ENCODE measurements at regions not wholly inside any gene's neighbourhood (a gene's known extent, or its start where the extent isn't known, plus 50 kb on each side); places are given as distances from the start of the nearest gene placed in this dataset.

DNA sequence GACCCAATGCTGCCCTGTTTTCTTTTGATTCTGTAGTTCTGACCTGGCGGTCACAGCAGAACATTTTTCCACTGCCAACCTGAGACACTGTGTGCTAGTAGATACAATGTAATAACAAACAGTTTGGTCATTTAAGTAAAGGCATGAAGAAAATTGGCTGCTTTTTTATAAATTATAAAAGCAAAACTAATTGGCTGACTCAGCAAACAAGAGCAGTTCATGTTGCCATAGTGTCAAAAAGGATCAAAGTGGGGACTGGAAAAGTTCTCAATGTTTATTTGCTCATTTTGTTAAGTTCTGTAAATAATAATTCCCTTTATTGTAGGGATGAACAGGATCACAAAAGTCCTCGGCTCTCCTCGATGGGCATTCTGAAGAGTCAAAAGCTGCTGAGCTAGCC, 599.5 kb downstream of the PKHD1 start:
- Mint-ChIP-seq H3K27me3 (no peaks in the 10 kb centered on the region), H3K4me3 (no peak overlapping the region), H3K27ac (no peak overlapping the region), H3K9me3 (ENCODE audit: insufficient read depth) (no peaks in the 10 kb centered on the region), H3K4me1 (no peaks in the 10 kb centered on the region)
- H3K27me3 ChIP-seq (replicated peaks in 1 of 4; ENCODE audit: control extremely low read depth in 1 of 4, control insufficient read depth in 3 of 4, insufficient read depth in 4 of 4, low read length in 3 of 4), result no peaks in the 10 kb centered on the region
- CTCF ChIA-PET, result no interaction called here
- no peak overlapping the region for H3K9ac ChIP-seq (ENCODE audit: low read length)
- no peak for DNase-seq
- no peak overlapping the region for H3K27ac ChIP-seq (ENCODE audit: low read length in 2 of 2)
- ATAC-seq (ENCODE audit: low read depth), result no peak
- no CpG with 5 or more reads among the region's 3 CpGs for WGBS (ENCODE audit: insufficient coverage)
- H4K20me1 ChIP-seq (ENCODE audit: control insufficient read depth, insufficient read depth, low read length, poor library complexity, severe bottlenecking), result no peaks in the 10 kb centered on the region
- H3K4me3 ChIP-seq (ENCODE audit: control extremely low read depth in 1 of 5, extremely low read depth in 1 of 5, insufficient read depth in 1 of 5, low read depth in 2 of 5, low read length in 4 of 5), result no peak overlapping the region
- no peak overlapping the region for H3K4me2 ChIP-seq (replicated peaks; ENCODE audit: low read depth, low read length, poor library complexity, severe bottlenecking)
- H3K36me3 ChIP-seq (replicated peaks in 1 of 2; ENCODE audit: control extremely low read depth in 1 of 2, control insufficient read depth in 1 of 2, extremely low read depth in 1 of 2, insufficient read depth in 2 of 2, low read length in 1 of 2), result no peaks in the 10 kb centered on the region
- no peaks in the 10 kb centered on the region for H3K4me1 ChIP-seq (ENCODE audit: control insufficient read depth in 2 of 2, insufficient read depth in 2 of 2, low read length in 2 of 2)
- no peak overlapping the region for H2AFZ ChIP-seq (ENCODE audit: insufficient read depth, low read depth, low read length, poor library complexity, severe bottlenecking)
- peaks cover 0 to 5% (median 0%) of the 10 kb centered on the region in 3 donors for H3K9me3 ChIP-seq (ENCODE audit: control extremely low read depth in 1 of 3, control insufficient read depth in 2 of 3, insufficient read depth in 1 of 3, low read length in 2 of 3)
- TF ChIP-seq EZH2 (IDR thresholded peaks at IDR 0.05; ENCODE audit: borderline replicate concordance, insufficient read depth, low read depth, low read length, poor library complexity, severe bottlenecking), result no peak
- TF ChIP-seq, protein P1, sequence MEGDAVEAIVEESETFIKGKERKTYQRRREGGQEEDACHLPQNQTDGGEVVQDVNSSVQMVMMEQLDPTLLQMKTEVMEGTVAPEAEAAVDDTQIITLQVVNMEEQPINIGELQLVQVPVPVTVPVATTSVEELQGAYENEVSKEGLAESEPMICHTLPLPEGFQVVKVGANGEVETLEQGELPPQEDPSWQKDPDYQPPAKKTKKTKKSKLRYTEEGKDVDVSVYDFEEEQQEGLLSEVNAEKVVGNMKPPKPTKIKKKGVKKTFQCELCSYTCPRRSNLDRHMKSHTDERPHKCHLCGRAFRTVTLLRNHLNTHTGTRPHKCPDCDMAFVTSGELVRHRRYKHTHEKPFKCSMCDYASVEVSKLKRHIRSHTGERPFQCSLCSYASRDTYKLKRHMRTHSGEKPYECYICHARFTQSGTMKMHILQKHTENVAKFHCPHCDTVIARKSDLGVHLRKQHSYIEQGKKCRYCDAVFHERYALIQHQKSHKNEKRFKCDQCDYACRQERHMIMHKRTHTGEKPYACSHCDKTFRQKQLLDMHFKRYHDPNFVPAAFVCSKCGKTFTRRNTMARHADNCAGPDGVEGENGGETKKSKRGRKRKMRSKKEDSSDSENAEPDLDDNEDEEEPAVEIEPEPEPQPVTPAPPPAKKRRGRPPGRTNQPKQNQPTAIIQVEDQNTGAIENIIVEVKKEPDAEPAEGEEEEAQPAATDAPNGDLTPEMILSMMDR (IDR thresholded peaks at IDR 0.05), result no peak
- intact Hi-C loops (cut with micrococcal nuclease), result no loop called here
- POLR2A ChIA-PET, result no interaction called here
- no peaks in the 10 kb centered on the region for H3K79me2 ChIP-seq (ENCODE audit: control insufficient read depth, insufficient read depth, low read length)

DNA sequence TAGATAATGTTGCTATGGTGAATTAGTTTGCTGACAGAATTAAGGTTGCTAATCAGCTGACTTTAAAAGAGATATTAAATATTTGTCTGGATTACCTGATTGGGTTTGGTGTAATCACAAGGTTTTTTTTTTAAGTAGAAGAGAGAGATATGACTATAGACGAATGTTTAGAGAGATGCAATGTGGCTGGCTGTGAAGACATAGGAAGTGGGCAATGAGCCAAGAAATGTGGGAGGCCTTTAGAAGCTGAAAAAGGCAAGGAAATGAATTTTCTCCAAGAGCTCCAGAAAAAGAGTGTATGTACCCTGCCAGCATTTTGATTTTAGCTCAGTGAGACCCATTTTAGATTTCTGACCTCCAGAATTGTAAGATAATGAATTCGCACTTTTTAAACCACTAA, 598.3 kb downstream of the PKHD1 start:
- no peak overlapping the region for H3K27ac ChIP-seq (ENCODE audit: low read length in 2 of 2)
- H3K9me3 ChIP-seq (ENCODE audit: control extremely low read depth in 1 of 3, control insufficient read depth in 2 of 3, insufficient read depth in 1 of 3, low read length in 2 of 3), result peaks cover 0 to 5% (median 0%) of the 10 kb centered on the region in 3 donors
- intact Hi-C loops (cut with micrococcal nuclease), result no loop called here
- H2AFZ ChIP-seq (ENCODE audit: insufficient read depth, low read depth, low read length, poor library complexity, severe bottlenecking), result no peak overlapping the region
- no peaks in the 10 kb centered on the region for H3K36me3 ChIP-seq (replicated peaks in 1 of 2; ENCODE audit: control extremely low read depth in 1 of 2, control insufficient read depth in 1 of 2, extremely low read depth in 1 of 2, insufficient read depth in 2 of 2, low read length in 1 of 2)
- no peaks in the 10 kb centered on the region for H3K79me2 ChIP-seq (ENCODE audit: control insufficient read depth, insufficient read depth, low read length)
- no peaks in the 10 kb centered on the region for H3K9me3 Mint-ChIP-seq (ENCODE audit: insufficient read depth)
- H3K4me2 ChIP-seq (replicated peaks; ENCODE audit: low read depth, low read length, poor library complexity, severe bottlenecking), result no peak overlapping the region
- ChIA-PET CTCF (no interaction called here), POLR2A (no interaction called here)
- WGBS (ENCODE audit: insufficient coverage), result 60% methylated on average over 1 of the region's 2 CpGs
- DNase-seq (no peak), ATAC-seq (ENCODE audit: low read depth) (no peak)
- H3K27me3 ChIP-seq (replicated peaks in 1 of 4; ENCODE audit: control extremely low read depth in 1 of 4, control insufficient read depth in 3 of 4, insufficient read depth in 4 of 4, low read length in 3 of 4), result no peaks in the 10 kb centered on the region
- no peaks in the 10 kb centered on the region for H3K4me1 ChIP-seq (ENCODE audit: control insufficient read depth in 2 of 2, insufficient read depth in 2 of 2, low read length in 2 of 2)
- H3K27me3 Mint-ChIP-seq, result no peaks in the 10 kb centered on the region
- H3K4me1 Mint-ChIP-seq, result no peaks in the 10 kb centered on the region
- TF ChIP-seq, protein P1 (IDR thresholded peaks at IDR 0.05), result no peak
- TF ChIP-seq EZH2 (IDR thresholded peaks at IDR 0.05; ENCODE audit: borderline replicate concordance, insufficient read depth, low read depth, low read length, poor library complexity, severe bottlenecking), result no peak
- H3K4me3 ChIP-seq (ENCODE audit: control extremely low read depth in 1 of 5, extremely low read depth in 1 of 5, insufficient read depth in 1 of 5, low read depth in 2 of 5, low read length in 4 of 5), result no peak overlapping the region
- no peak overlapping the region for H3K9ac ChIP-seq (ENCODE audit: low read length)
- no peaks in the 10 kb centered on the region for H4K20me1 ChIP-seq (ENCODE audit: control insufficient read depth, insufficient read depth, low read length, poor library complexity, severe bottlenecking)
- no peak overlapping the region for H3K4me3 Mint-ChIP-seq
- no peak overlapping the region for H3K27ac Mint-ChIP-seq

Measured in B cell (primary cell).